ENCODE measurements at regions not wholly inside any gene's neighbourhood (a gene's known extent, or its start where the extent isn't known, plus 50 kb on each side); places are given as distances from the start of the nearest gene placed in this dataset.

GRCh38 chr5:91875196-91875779 is 492.2 kb upstream of the ARRDC3 start:
- no peak for DNase-seq (ENCODE audit: low read depth)
- TF ChIP-seq CTCF (conservative IDR thresholded peaks at IDR 0.05; ENCODE audit: low read depth, low read length), result no peak
- H3K4me3 ChIP-seq (ENCODE audit: low read depth, low read length), result no peak overlapping the region

- no peak for TF ChIP-seq CTCF (conservative IDR thresholded peaks at IDR 0.05; ENCODE audit: low read depth, low read length)
- DNase-seq (ENCODE audit: low read depth), result no peak
- H3K4me3 ChIP-seq (ENCODE audit: low read depth, low read length), result no peak overlapping the region
Observed at GRCh38 chr5:91867799-91868198, 484.7 kb upstream of the ARRDC3 start.

- H3K4me3 ChIP-seq (ENCODE audit: low read depth, low read length), result no peak overlapping the region
- no peak for TF ChIP-seq CTCF (conservative IDR thresholded peaks at IDR 0.05; ENCODE audit: low read depth, low read length)
- DNase-seq (ENCODE audit: low read depth), result no peak
Observed at GRCh38 chr5:91865915-91866314, 482.8 kb upstream of the ARRDC3 start.

- no peak overlapping the region for H3K4me3 ChIP-seq (ENCODE audit: low read depth, low read length)
- DNase-seq (ENCODE audit: low read depth), result no peak
- peak; percentile 20 for TF ChIP-seq CTCF (conservative IDR thresholded peaks at IDR 0.05; ENCODE audit: low read depth, low read length)
Observed at GRCh38 chr5:91864962-91865361, 481.8 kb upstream of the ARRDC3 start.

- H3K4me3 ChIP-seq (ENCODE audit: low read depth, low read length), result no peak overlapping the region
- TF ChIP-seq CTCF (conservative IDR thresholded peaks at IDR 0.05; ENCODE audit: low read depth, low read length), result no peak
- no peak for DNase-seq (ENCODE audit: low read depth)
Observed at GRCh38 chr5:91851670-91852069, 468.6 kb upstream of the ARRDC3 start.

- TF ChIP-seq CTCF (conservative IDR thresholded peaks at IDR 0.05; ENCODE audit: low read depth, low read length), result no peak
- no peak for DNase-seq (ENCODE audit: low read depth)
- H3K4me3 ChIP-seq (ENCODE audit: low read depth, low read length), result no peak overlapping the region
Observed at GRCh38 chr5:91850031-91850430, 466.9 kb upstream of the ARRDC3 start.

- no peak overlapping the region for H3K4me3 ChIP-seq (ENCODE audit: low read depth, low read length)
- DNase-seq (ENCODE audit: low read depth), result no peak
- TF ChIP-seq CTCF (conservative IDR thresholded peaks at IDR 0.05; ENCODE audit: low read depth, low read length), result no peak
Observed at GRCh38 chr5:91849069-91849468, 466.0 kb upstream of the ARRDC3 start.

Measured in epithelial cell of proximal tubule (primary cell).